ENCODE measurements at regions not wholly inside any gene's neighbourhood (a gene's known extent, or its start where the extent isn't known, plus 50 kb on each side); places are given as distances from the start of the nearest gene placed in this dataset.

- DNase-seq (ENCODE audit: low spot score) (no peak), ATAC-seq (ENCODE audit: low FRiP score) (no peak)
- no peak for TF ChIP-seq CTCF (IDR thresholded peaks at IDR 0.05)
Measured at GRCh38 chr18:78818961-78819360, 160.7 kb upstream of the SALL3 start.

GRCh38 chr18:78820161-78820834 lies 159.3 kb upstream of the SALL3 start:
- no peak for DNase-seq (ENCODE audit: low spot score)
- no peak for ATAC-seq (ENCODE audit: low FRiP score)
- TF ChIP-seq CTCF (IDR thresholded peaks at IDR 0.05) = no peak

GRCh38 chr18:78821396-78821795 lies 158.2 kb upstream of the SALL3 start:
- ATAC-seq (ENCODE audit: low FRiP score) (no peak), DNase-seq (ENCODE audit: low spot score) (no peak)
- TF ChIP-seq CTCF (IDR thresholded peaks at IDR 0.05) = no peak

GRCh38 chr18:78822171-78822948 lies 157.3 kb upstream of the SALL3 start:
- no peak for DNase-seq (ENCODE audit: low spot score)
- no peak for TF ChIP-seq CTCF (IDR thresholded peaks at IDR 0.05)
- ATAC-seq (ENCODE audit: low FRiP score) = no peak

- no peak for TF ChIP-seq CTCF (IDR thresholded peaks at IDR 0.05)
- DNase-seq (ENCODE audit: low spot score) = no peak
- ATAC-seq (ENCODE audit: low FRiP score) = no peak
Measured at GRCh38 chr18:78822949-78823285, 156.7 kb upstream of the SALL3 start.

GRCh38 chr18:78825168-78825567 lies 154.4 kb upstream of the SALL3 start:
- no peak for DNase-seq (ENCODE audit: low spot score)
- TF ChIP-seq CTCF (IDR thresholded peaks at IDR 0.05) = no peak
- ATAC-seq (ENCODE audit: low FRiP score) = no peak

GRCh38 chr18:78826631-78827030 lies 153.0 kb upstream of the SALL3 start:
- TF ChIP-seq CTCF (IDR thresholded peaks at IDR 0.05) = no peak
- DNase-seq (ENCODE audit: low spot score) (no peak), ATAC-seq (ENCODE audit: low FRiP score) (no peak)

Data from omental fat pad (tissue), 3 donors.